Endothelial cell of umbilical vein (primary cell): ENCODE measurements at regions not wholly inside any gene's neighbourhood (a gene's known extent, or its start where the extent isn't known, plus 50 kb on each side); places are given as distances from the start of the nearest gene placed in this dataset.
"Not testable (repeated sequence)": the region's sequence is repeated elsewhere in the genome, so short reads cannot be mapped to it uniquely, and the experiment has no call there.

Experiments used
- BruUV-seq: library from RNA; stranded (reverse); fragments of 400-500 nt; replicated peaks from 2 replicates; lab custom pipeline; 2021; lab: Mats Ljungman, UMichigan
- CTCF ChIA-PET: fragments of 300-600, 350-600 bp; sonication (Branson Sonifier 250); formaldehyde crosslinking; loops from one replicate; lab custom pipeline; 2021; ENCODE audit warnings: antibody characterized with exemption, inconsistent platforms; lab: Charles Lee
- POLR2A ChIA-PET: fragments of 300-600, 350-600 bp; sonication (Branson Sonifier 250); formaldehyde crosslinking; loops from one replicate; lab custom pipeline; 2021; ENCODE audit warnings: antibody characterized with exemption, inconsistent platforms; lab: Charles Lee
- DNase-seq: peaks from one replicate; pipeline ENCODE4 v3.0.0-alpha.2; 2011; ENCODE audit warnings: low read depth, low spot score
- FAIRE-seq: peaks from 2 replicates; lab custom pipeline; 2011; peaks lifted over from hg19 to GRCh38; lab: Jason Lieb, UNC
- H2AFZ ChIP-seq: 2 replicates; pipeline ENCODE4 v1.6.0; 2012; ENCODE audit warnings: low read depth, low read length, control low read depth, inconsistent platforms
- H3K27ac ChIP-seq: 2 replicates; pipeline ENCODE4 v1.5.1; 2011; ENCODE audit warnings: low read depth, mild to moderate bottlenecking, control low read depth, low read length, moderate library complexity; ENCODE audit not compliant: insufficient read depth
- H3K27me3 ChIP-seq, 2 experiments: 2 replicates each; pipeline versions ENCODE4 v1.6.0 to v1.6.1; 2011; ENCODE audit warnings: low read length in 2 of 2, mixed read lengths in 1 of 2; ENCODE audit not compliant: control insufficient read depth in 2 of 2, insufficient read depth in 2 of 2
- H3K36me3 ChIP-seq, 2 experiments: 2 replicates in 1 of 2; 3 replicates in 1 of 2; pipeline ENCODE4 v1.5.1; 2011; ENCODE audit warnings: low read length in 2 of 2, mild to moderate bottlenecking in 1 of 2, moderate library complexity in 1 of 2; ENCODE audit not compliant: control insufficient read depth in 2 of 2, insufficient read depth in 2 of 2; ENCODE audit errors: extremely low read depth in 1 of 2
- H3K4me1 ChIP-seq: 3 replicates; pipeline ENCODE4 v1.5.1; 2011; ENCODE audit warnings: mild to moderate bottlenecking, low read length; ENCODE audit not compliant: control insufficient read depth, insufficient read depth; ENCODE audit errors: extremely low read depth
- H3K4me2 ChIP-seq: 2 replicates; pipeline ENCODE4 v1.6.1; 2011; ENCODE audit warnings: low read length, control low read depth, mixed read lengths; ENCODE audit not compliant: insufficient read depth
- H3K4me3 ChIP-seq, 3 experiments: fragments of 200-600 bp in 1 of 3; sonication (generic), shearing (Covaris generic) in 1 of 3; replicated peaks in 1 of 3; 2 replicates each; pipeline ENCODE4 v1.5.1; 2011 to 2016; ENCODE audit warnings: control low read depth in 3 of 3, low read length in 3 of 3, mild to moderate bottlenecking in 2 of 3, inconsistent platforms in 1 of 3, low read depth in 1 of 3, moderate library complexity in 1 of 3; ENCODE audit not compliant: insufficient read depth in 1 of 3
- H3K79me2 ChIP-seq: 2 replicates; pipeline ENCODE4 v1.6.0; 2012; ENCODE audit warnings: low read length, inconsistent platforms; ENCODE audit not compliant: control insufficient read depth, insufficient read depth
- H3K9ac ChIP-seq: replicated peaks from 2 replicates; pipeline ENCODE3; 2011; ENCODE audit warnings: low read length, control low read depth; ENCODE audit not compliant: insufficient read depth; ENCODE audit errors: extremely low read depth
- H3K9me1 ChIP-seq: replicated peaks from 3 replicates; pipeline ENCODE4 v1.6.0; 2011; ENCODE audit warnings: mild to moderate bottlenecking, low read length; ENCODE audit not compliant: control insufficient read depth, insufficient read depth; ENCODE audit errors: extremely low read depth
- H3K9me3 ChIP-seq: replicated peaks from 2 replicates; pipeline ENCODE4 v1.5.1; 2012; ENCODE audit warnings: low read length, inconsistent platforms; ENCODE audit not compliant: control insufficient read depth, insufficient read depth
- H4K20me1 ChIP-seq: replicated peaks from 2 replicates; pipeline ENCODE3; 2011; ENCODE audit warnings: mild to moderate bottlenecking, low read length; ENCODE audit not compliant: control insufficient read depth, insufficient read depth; ENCODE audit errors: extremely low read depth
- EZH2 ChIP-seq: IDR thresholded peaks from 2 replicates; pipeline ENCODE4 v1.6.1; 2012; ENCODE audit warnings: borderline replicate concordance, low read depth, mild to moderate bottlenecking, moderate library complexity, low read length, inconsistent platforms; ENCODE audit not compliant: severe bottlenecking
- FOS ChIP-seq: IDR thresholded peaks from 2 replicates; pipeline ENCODE4 v1.6.1; 2011; ENCODE audit warnings: mild to moderate bottlenecking, low read length, moderate library complexity, borderline replicate concordance; ENCODE audit not compliant: insufficient read depth
- JUN ChIP-seq: IDR thresholded peaks from 2 replicates; pipeline ENCODE4 v1.6.1; 2011; ENCODE audit warnings: borderline replicate concordance, low read depth; ENCODE audit not compliant: insufficient read length, insufficient read depth
- MAX ChIP-seq: IDR thresholded peaks from 2 replicates; pipeline ENCODE4 v1.6.1; 2011; ENCODE audit not compliant: insufficient read depth, insufficient read length
- MYC ChIP-seq: IDR thresholded peaks from one replicate; pipeline ENCODE4 v1.6.1; 2011; ENCODE audit warnings: mild to moderate bottlenecking, low read depth, low read length
- POLR2A ChIP-seq: IDR thresholded peaks from 2 replicates; pipeline ENCODE4 v1.6.1; 2012; ENCODE audit warnings: low read depth, mild to moderate bottlenecking, control low read depth, low read length
- POLR2AphosphoS5 ChIP-seq: IDR thresholded peaks from 2 replicates; pipeline ENCODE4 v1.6.1; 2012; ENCODE audit warnings: low read depth, mild to moderate bottlenecking, control low read depth, low read length, moderate library complexity; ENCODE audit not compliant: insufficient read depth
- dilution Hi-C: fragments of 300-500 bp; cut with MboI; formaldehyde crosslinking; loops from one replicate; pipeline ENCODE4 v1.15.0; 2019; ENCODE audit warnings: low sequenced_read_pairs; ENCODE audit not compliant: extremely low pct_ligation_motif_present
- intact Hi-C: fragments of 100-400 bp; cut with micrococcal nuclease; formaldehyde crosslinking; loops from one replicate; pipeline ENCODE4 v1.10.0; 2022

GRCh38 chr5:113749334-113749733 is 235.8 kb downstream of the YTHDC2 start:
- POLR2A ChIA-PET = no interaction called here
- peaks cover 4% of the 10 kb centered on the region for H3K4me1 ChIP-seq

GRCh38 chr5:113753182-113753581 is 239.7 kb downstream of the YTHDC2 start:
- H3K9me3 ChIP-seq, H2AFZ ChIP-seq, dilution Hi-C loops, FAIRE-seq, H3K4me1 ChIP-seq, H3K9ac ChIP-seq, POLR2A ChIA-PET, intact Hi-C loops, H3K4me2 ChIP-seq, H4K20me1 ChIP-seq, H3K27me3 ChIP-seq, H3K9me1 ChIP-seq, H3K79me2 ChIP-seq, DNase-seq, H3K27ac ChIP-seq, H3K36me3 ChIP-seq, H3K4me3 ChIP-seq, CTCF ChIA-PET, BruUV-seq: not testable (repeated sequence)

More at GRCh38 chr5:113749334-113749733, 235.8 kb downstream of the YTHDC2 start:
- Histone ChIP-seq H4K20me1 (no peaks in the 10 kb centered on the region), H3K27ac (no peak overlapping the region), H3K9ac (no peak overlapping the region), H3K9me3 (no peaks in the 10 kb centered on the region), H3K4me2 (no peak overlapping the region), H3K79me2 (no peaks in the 10 kb centered on the region), H3K4me3 (no peak overlapping the region), H2AFZ (no peak overlapping the region), H3K36me3 (no peaks in the 10 kb centered on the region), H3K27me3 (no peaks in the 10 kb centered on the region), H3K9me1 (no peaks in the 10 kb centered on the region)
- FAIRE-seq (no peak), DNase-seq (no peak)
- BruUV-seq = no TSS peak
- dilution Hi-C loops = no loop called here
- intact Hi-C loops = no loop called here
- TF ChIP-seq POLR2A = no peak
- no peak for TF ChIP-seq MAX
- TF ChIP-seq EZH2 = no peak
- no peak for TF ChIP-seq MYC
- TF ChIP-seq JUN = no peak
- no peak for TF ChIP-seq POLR2AphosphoS5
- no peak for TF ChIP-seq FOS
- CTCF ChIA-PET = no interaction called here
